ENCODE measurements at regions not wholly inside any gene's neighbourhood (a gene's known extent, or its start where the extent isn't known, plus 50 kb on each side); places are given as distances from the start of the nearest gene placed in this dataset.

GRCh38 chr1:222232842-222233241 lies 315.1 kb downstream of the HHIPL2 start:
- ATAC-seq (ENCODE audit: low FRiP score) (no peak), DNase-seq (ENCODE audit: low spot score) (no peak)
- no peak for TF ChIP-seq CTCF (IDR thresholded peaks at IDR 0.05)

- ATAC-seq (ENCODE audit: low FRiP score) (no peak), DNase-seq (ENCODE audit: low spot score) (no peak)
- TF ChIP-seq CTCF (IDR thresholded peaks at IDR 0.05) = no peak
These were observed 318.1 kb downstream of the HHIPL2 start for GRCh38 chr1:222229672-222230312.

- TF ChIP-seq CTCF (IDR thresholded peaks at IDR 0.05) = no peak
- no peak for ATAC-seq (ENCODE audit: low FRiP score)
- DNase-seq (ENCODE audit: low spot score) = no peak
These were observed 322.6 kb downstream of the HHIPL2 start for GRCh38 chr1:222225316-222225691.

GRCh38 chr1:222224636-222225315 lies 323.1 kb downstream of the HHIPL2 start:
- DNase-seq (ENCODE audit: low spot score) (no peak), ATAC-seq (ENCODE audit: low FRiP score) (no peak)
- TF ChIP-seq CTCF (IDR thresholded peaks at IDR 0.05) = no peak

GRCh38 chr1:222224156-222224555 lies 323.7 kb downstream of the HHIPL2 start:
- no peak for DNase-seq (ENCODE audit: low spot score)
- no peak for ATAC-seq (ENCODE audit: low FRiP score)
- no peak for TF ChIP-seq CTCF (IDR thresholded peaks at IDR 0.05)

GRCh38 chr1:222223010-222223409 lies 324.9 kb downstream of the HHIPL2 start:
- ATAC-seq (ENCODE audit: low FRiP score) (no peak), DNase-seq (ENCODE audit: low spot score) (no peak)
- TF ChIP-seq CTCF (IDR thresholded peaks at IDR 0.05) = no peak

GRCh38 chr1:222216255-222216754 lies 331.6 kb downstream of the HHIPL2 start:
- ATAC-seq (ENCODE audit: low FRiP score) = no peak
- no peak for TF ChIP-seq CTCF (IDR thresholded peaks at IDR 0.05)
- no peak for DNase-seq (ENCODE audit: low spot score)

Data from omental fat pad (tissue), 3 donors.